ENCODE measurements at regions not wholly inside any gene's neighbourhood (a gene's known extent, or its start where the extent isn't known, plus 50 kb on each side); places are given as distances from the start of the nearest gene placed in this dataset.

- TF ChIP-seq CTCF (IDR thresholded peaks at IDR 0.05) (no peak), POLR2A (IDR thresholded peaks at IDR 0.05) (no peak)
Measured at GRCh38 chr14:81710232-81710845, 176.7 kb upstream of the SEL1L start.

Measured in vagina (tissue), 2 donors.